GM23338 (cell line): ENCODE measurements at regions not wholly inside any gene's neighbourhood (a gene's known extent, or its start where the extent isn't known, plus 50 kb on each side); places are given as distances from the start of the nearest gene placed in this dataset.

ENCODE experiments used
- ATAC-seq: fragments of 200-7000 bp; cut with Tn5 transposase; 3 replicates; pipeline ENCODE4 v1.9.1; 2020
- DNase-seq: peaks from one replicate; pipeline ENCODE4 v3.0.0-alpha.2; 2015; ENCODE audit warnings: low spot score
- H2AFZ ChIP-seq: fragments of 200-600 bp; sonication (generic); 2 replicates; pipeline ENCODE4 v1.8.0; 2016; ENCODE audit warnings: antibody characterized with exemption, mild to moderate bottlenecking, moderate library complexity
- H3F3A ChIP-seq: fragments of 200-600 bp; sonication (generic); replicated peaks from 2 replicates; pipeline ENCODE4 v1.8.0; 2017; ENCODE audit warnings: antibody characterized with exemption, mixed run types, low read depth
- H3K27ac ChIP-seq: fragments of 200-600 bp; sonication (generic); 2 replicates; pipeline ENCODE4 v1.6.1; 2016; ENCODE audit warnings: low read depth
- H3K27me3 ChIP-seq: fragments of 200-600 bp; sonication (generic); 2 replicates; pipeline ENCODE4 v1.8.0; 2016; ENCODE audit warnings: mild to moderate bottlenecking, mixed run types, moderate library complexity; ENCODE audit not compliant: insufficient read depth
- H3K36me3 ChIP-seq: fragments of 200-600 bp; sonication (generic); 2 replicates; pipeline ENCODE4 v1.8.0; 2016; ENCODE audit warnings: mild to moderate bottlenecking; ENCODE audit not compliant: insufficient read depth
- H3K4me1 ChIP-seq: fragments of 200-600 bp; sonication (generic); 2 replicates; pipeline ENCODE4 v1.8.0; 2016; ENCODE audit warnings: mild to moderate bottlenecking, moderate library complexity; ENCODE audit not compliant: insufficient read depth
- H3K4me2 ChIP-seq: fragments of 200-600 bp; sonication (generic); 2 replicates; pipeline ENCODE4 v1.7.1; 2017; ENCODE audit warnings: mixed run types
- H3K4me3 ChIP-seq: fragments of 200-600 bp; sonication (generic); 2 replicates; pipeline ENCODE4 v1.6.1; 2016; ENCODE audit warnings: mixed run types
- H3K79me2 ChIP-seq: fragments of 200-600 bp; sonication (generic); replicated peaks from 2 replicates; pipeline ENCODE4 v1.8.0; 2017; ENCODE audit warnings: mild to moderate bottlenecking; ENCODE audit not compliant: insufficient read depth
- H3K9me2 ChIP-seq: fragments of 200-600 bp; sonication (generic); 2 replicates; pipeline ENCODE4 v1.8.0; 2017; ENCODE audit not compliant: insufficient read depth
- H4K20me1 ChIP-seq: fragments of 200-600 bp; sonication (generic); replicated peaks from 2 replicates; pipeline ENCODE4 v1.8.0; 2017; ENCODE audit warnings: mild to moderate bottlenecking; ENCODE audit not compliant: insufficient read depth
- H3K27ac Mint-ChIP-seq: 2 replicates; pipeline ENCODE4 v1.8.0; 2020; ENCODE audit warnings: inconsistent platforms, mild to moderate bottlenecking, moderate library complexity, mixed read lengths
- H3K27me3 Mint-ChIP-seq: 3 replicates; pipeline ENCODE4 v1.8.0; 2022; ENCODE audit warnings: low read depth, mild to moderate bottlenecking, moderate library complexity, mixed read lengths, inconsistent platforms; ENCODE audit not compliant: insufficient read depth, poor library complexity
- H3K36me3 Mint-ChIP-seq: 3 replicates; pipeline ENCODE4 v1.8.0; 2021; ENCODE audit warnings: low read depth, mild to moderate bottlenecking, inconsistent platforms, moderate library complexity, mixed read lengths
- H3K4me1 Mint-ChIP-seq: 3 replicates; pipeline ENCODE4 v1.8.0; 2020; ENCODE audit warnings: mild to moderate bottlenecking, inconsistent platforms, mixed read lengths
- H3K4me3 Mint-ChIP-seq: 3 replicates; pipeline ENCODE4 v1.8.0; 2021; ENCODE audit warnings: moderate library complexity, mild to moderate bottlenecking, inconsistent platforms, mixed read lengths
- H3K9me3 Mint-ChIP-seq: 3 replicates; pipeline ENCODE4 v1.8.0; 2020; ENCODE audit warnings: moderate library complexity, mild to moderate bottlenecking, inconsistent platforms, mixed read lengths
- EZH2 ChIP-seq: fragments of 200-600 bp; sonication (generic); IDR thresholded peaks from one replicate; pipeline ENCODE4 v1.8.0; 2017; ENCODE audit warnings: antibody characterized with exemption, mild to moderate bottlenecking, low read depth; ENCODE audit not compliant: unreplicated experiment
- JUNB ChIP-seq: IDR thresholded peaks from one replicate; pipeline ENCODE4 v1.6.1; 2016; ENCODE audit warnings: antibody characterized with exemption; ENCODE audit not compliant: unreplicated experiment
- NANOG ChIP-seq: IDR thresholded peaks from 2 replicates; pipeline ENCODE4 v1.6.1; 2016; ENCODE audit warnings: antibody characterized with exemption, borderline replicate concordance
- POLR2AphosphoS5 ChIP-seq: IDR thresholded peaks from 2 replicates; pipeline ENCODE4 v1.6.1; 2016; ENCODE audit warnings: antibody characterized with exemption, low read depth
- REST ChIP-seq: IDR thresholded peaks from one replicate; pipeline ENCODE4 v1.6.1; 2018; ENCODE audit warnings: antibody characterized with exemption; ENCODE audit not compliant: unreplicated experiment
- STAT1 ChIP-seq: IDR thresholded peaks from one replicate; pipeline ENCODE4 v1.6.1; 2016; ENCODE audit warnings: antibody characterized with exemption; ENCODE audit not compliant: unreplicated experiment
- ZNF114 ChIP-seq: fragments of 250-450 bp; sonication (Bioruptor Pico); IDR thresholded peaks from 2 replicates; pipeline ENCODE4 v1.5.0; 2020; ENCODE audit warnings: mild to moderate bottlenecking, moderate library complexity
- ZNF331 ChIP-seq: fragments of 250-450 bp; sonication (Bioruptor Pico); IDR thresholded peaks from 2 replicates; pipeline ENCODE4 v1.5.0; 2020; ENCODE audit warnings: low read depth, mild to moderate bottlenecking, moderate library complexity
- ZNF462 ChIP-seq: fragments of 250-450 bp; sonication (Bioruptor Pico); IDR thresholded peaks from 2 replicates; pipeline ENCODE4 v1.5.0; 2020; ENCODE audit warnings: mild to moderate bottlenecking, moderate library complexity
- TF ChIP-seq, protein P1 (sequence below), 2 experiments: fragments of 200-600 bp in 1 of 2; sonication (generic) in 1 of 2; conservative IDR thresholded peaks; 2 replicates each; pipeline versions ENCODE4 v1.5.1 to v1.6.1; 2016 to 2017; ENCODE audit warnings: antibody characterized with exemption in 2 of 2, low read depth in 2 of 2, mild to moderate bottlenecking in 2 of 2, moderate library complexity in 1 of 2

GRCh38 chr3:110749006-110749405 is 322.6 kb upstream of the NECTIN3 start (continued):
- TF ChIP-seq REST (no peak), EZH2 (no peak), ZNF331 (no peak), STAT1 (no peak)
- TF ChIP-seq, protein P1, sequence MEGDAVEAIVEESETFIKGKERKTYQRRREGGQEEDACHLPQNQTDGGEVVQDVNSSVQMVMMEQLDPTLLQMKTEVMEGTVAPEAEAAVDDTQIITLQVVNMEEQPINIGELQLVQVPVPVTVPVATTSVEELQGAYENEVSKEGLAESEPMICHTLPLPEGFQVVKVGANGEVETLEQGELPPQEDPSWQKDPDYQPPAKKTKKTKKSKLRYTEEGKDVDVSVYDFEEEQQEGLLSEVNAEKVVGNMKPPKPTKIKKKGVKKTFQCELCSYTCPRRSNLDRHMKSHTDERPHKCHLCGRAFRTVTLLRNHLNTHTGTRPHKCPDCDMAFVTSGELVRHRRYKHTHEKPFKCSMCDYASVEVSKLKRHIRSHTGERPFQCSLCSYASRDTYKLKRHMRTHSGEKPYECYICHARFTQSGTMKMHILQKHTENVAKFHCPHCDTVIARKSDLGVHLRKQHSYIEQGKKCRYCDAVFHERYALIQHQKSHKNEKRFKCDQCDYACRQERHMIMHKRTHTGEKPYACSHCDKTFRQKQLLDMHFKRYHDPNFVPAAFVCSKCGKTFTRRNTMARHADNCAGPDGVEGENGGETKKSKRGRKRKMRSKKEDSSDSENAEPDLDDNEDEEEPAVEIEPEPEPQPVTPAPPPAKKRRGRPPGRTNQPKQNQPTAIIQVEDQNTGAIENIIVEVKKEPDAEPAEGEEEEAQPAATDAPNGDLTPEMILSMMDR (conservative IDR thresholded peaks at IDR 0.05; ENCODE audit: low read depth in 2 of 2), result no peak

DNA sequence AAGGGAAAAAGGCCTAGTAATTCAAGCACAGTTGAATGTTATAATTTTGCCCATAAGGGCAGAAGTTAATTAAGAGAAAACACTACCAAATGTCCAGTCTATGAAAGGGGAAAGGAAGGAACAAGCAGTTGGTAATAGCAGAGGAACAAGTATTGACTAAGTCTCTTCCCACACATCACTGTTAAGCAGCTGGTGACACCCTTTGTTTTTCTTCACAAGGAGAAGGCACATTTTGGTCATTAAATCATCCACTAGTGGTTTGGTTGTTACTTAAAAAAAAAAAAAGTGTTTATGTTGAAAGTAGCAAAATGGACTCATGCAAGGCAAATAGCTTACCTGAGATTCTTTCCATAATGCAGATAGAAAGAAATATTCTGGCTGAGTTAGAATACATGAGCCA is 321.4 kb upstream of the NECTIN3 start:
- Histone ChIP-seq H3K79me2 (no peaks in the 10 kb centered on the region), H3K9me2 (0 out of 2 replicates have a peak, but pooled peaks cover 4% of the 10 kb centered on the region), H3K4me1 (peaks cover 24% of the 10 kb centered on the region), H3K4me2 (no peak overlapping the region), H3K36me3 (no peaks in the 10 kb centered on the region), H3K27me3 (no peaks in the 10 kb centered on the region), H3F3A (no peaks in the 10 kb centered on the region), H3K27ac (no peak overlapping the region), H3K4me3 (no peak overlapping the region), H2AFZ (no peak overlapping the region), H4K20me1 (no peaks in the 10 kb centered on the region)
- Mint-ChIP-seq H3K36me3 (no peaks in the 10 kb centered on the region), H3K27ac (no peak overlapping the region), H3K27me3 (peaks cover 2% of the 10 kb centered on the region), H3K4me1 (peaks cover 30% of the 10 kb centered on the region), H3K9me3 (no peaks in the 10 kb centered on the region), H3K4me3 (no peak overlapping the region)
- DNase-seq, result no peak
- ATAC-seq, result no peak
- no peak for TF ChIP-seq ZNF462 (CRISPR knock-in tag)
- no peak for TF ChIP-seq JUNB
- no peak for TF ChIP-seq REST
- TF ChIP-seq POLR2AphosphoS5, result no peak
- TF ChIP-seq EZH2, result no peak
- TF ChIP-seq NANOG, result no peak
- no peak for TF ChIP-seq ZNF331
- TF ChIP-seq STAT1, result no peak
- no peak for TF ChIP-seq ZNF114 (CRISPR knock-in tag)
